ENCODE measurements at regions not wholly inside any gene's neighbourhood (a gene's known extent, or its start where the extent isn't known, plus 50 kb on each side); places are given as distances from the start of the nearest gene placed in this dataset.
A peak's percentile ranks its signal among the peaks of the same experiment; 100 is the strongest.

GRCh38 chr1:43065616-43066399 lies 106.3 kb downstream of the EBNA1BP2 start:
- ATAC-seq (no peak), DNase-seq (ENCODE audit: low spot score) (no peak)

GRCh38 chr1:43065191-43065590 lies 106.5 kb upstream of the SLC2A1 start:
- ATAC-seq, result peak; percentile 14
- no peak for DNase-seq (ENCODE audit: low spot score)

GRCh38 chr1:43063394-43064219 lies 104.9 kb upstream of the SLC2A1 start:
- ATAC-seq (peak; percentile 34), DNase-seq (ENCODE audit: low spot score) (no peak)

GRCh38 chr1:43062527-43063095 lies 103.9 kb upstream of the SLC2A1 start:
- DNase-seq (ENCODE audit: low spot score), result no peak
- ATAC-seq, result no peak

- ATAC-seq, result no peak
- no peak for DNase-seq (ENCODE audit: low spot score)
Observed at GRCh38 chr1:43061757-43062156, 103.1 kb upstream of the SLC2A1 start.

- DNase-seq (ENCODE audit: low spot score), result no peak
- no peak for ATAC-seq
Observed at GRCh38 chr1:43059640-43060574, 101.2 kb upstream of the SLC2A1 start.

- ATAC-seq, result peak; percentile 33
- no peak for DNase-seq (ENCODE audit: low spot score)
Observed at GRCh38 chr1:43058545-43059360, 100.1 kb upstream of the SLC2A1 start.

GRCh38 chr1:43058056-43058455 lies 99.4 kb upstream of the SLC2A1 start:
- ATAC-seq (no peak), DNase-seq (ENCODE audit: low spot score) (no peak)

GRCh38 chr1:43057567-43057966 lies 98.9 kb upstream of the SLC2A1 start:
- no peak for DNase-seq (ENCODE audit: low spot score)
- no peak for ATAC-seq

GRCh38 chr1:43056981-43057391 lies 98.3 kb upstream of the SLC2A1 start:
- no peak for ATAC-seq
- no peak for DNase-seq (ENCODE audit: low spot score)

GRCh38 chr1:43056460-43056859 lies 97.8 kb upstream of the SLC2A1 start:
- DNase-seq (ENCODE audit: low spot score) (no peak), ATAC-seq (no peak)

GRCh38 chr1:43054961-43055360 lies 96.3 kb upstream of the SLC2A1 start:
- DNase-seq (ENCODE audit: low spot score) (no peak), ATAC-seq (no peak)

GRCh38 chr1:43052786-43053439 lies 94.2 kb upstream of the SLC2A1 start:
- DNase-seq (ENCODE audit: low spot score) (no peak), ATAC-seq (no peak)

GRCh38 chr1:43052322-43052721 lies 93.7 kb upstream of the SLC2A1 start:
- ATAC-seq, result no peak

GRCh38 chr1:43049481-43049880 lies 90.8 kb upstream of the SLC2A1 start:
- ATAC-seq (no peak), DNase-seq (ENCODE audit: low spot score) (no peak)

More at GRCh38 chr1:43052322-43052721, 93.7 kb upstream of the SLC2A1 start:
- DNase-seq (ENCODE audit: low spot score), result no peak

- ATAC-seq (no peak), DNase-seq (ENCODE audit: low spot score) (no peak)
Observed at GRCh38 chr1:43048601-43049011, 89.9 kb upstream of the SLC2A1 start.

- ATAC-seq (no peak), DNase-seq (ENCODE audit: low spot score) (no peak)
Observed at GRCh38 chr1:43047135-43047534, 88.5 kb upstream of the SLC2A1 start.

GRCh38 chr1:43044572-43045361 lies 86.1 kb upstream of the SLC2A1 start:
- DNase-seq (ENCODE audit: low spot score) (no peak), ATAC-seq (no peak)

Measured in left lobe of liver (tissue), 2 donors.